Neutrophil (primary cell): ENCODE measurements at regions not wholly inside any gene's neighbourhood (a gene's known extent, or its start where the extent isn't known, plus 50 kb on each side); places are given as distances from the start of the nearest gene placed in this dataset.

Source experiments
- H3K27ac ChIP-seq: fragments of 200-600 bp; sonication (generic); 2 replicates; pipeline ENCODE4 v1.5.1; 2016; ENCODE audit warnings: mild to moderate bottlenecking, moderate library complexity
- H3K27me3 ChIP-seq: fragments of 200-600 bp; sonication (generic); 2 replicates; pipeline ENCODE4 v1.6.0; 2016; ENCODE audit warnings: mild to moderate bottlenecking
- H3K36me3 ChIP-seq: fragments of 200-600 bp; sonication (generic); 2 replicates; pipeline ENCODE4 v1.5.1; 2017
- H3K4me1 ChIP-seq, 2 experiments: fragments of 200-600 bp in 1 of 2; sonication (generic) in 1 of 2; 1 replicate in 1 of 2; 2 replicates in 1 of 2; pipeline versions ENCODE4 v1.5.1 to v1.6.1; 2013 to 2016; ENCODE audit warnings: low read depth in 1 of 2, low read length in 1 of 2, mild to moderate bottlenecking in 1 of 2, moderate library complexity in 1 of 2; ENCODE audit not compliant: control insufficient read depth in 1 of 2, insufficient read depth in 1 of 2
- H3K4me3 ChIP-seq, 2 experiments: fragments of 200-600 bp in 1 of 2; sonication (generic) in 1 of 2; 1 replicate in 1 of 2; 2 replicates in 1 of 2; pipeline ENCODE4 v1.5.1; 2013 to 2016; ENCODE audit warnings: low read depth in 1 of 2, low read length in 1 of 2, mild to moderate bottlenecking in 1 of 2, moderate library complexity in 1 of 2
- H3K9me3 ChIP-seq: fragments of 200-600 bp; sonication (generic); 2 replicates; pipeline ENCODE4 v1.5.1; 2016
- CTCF ChIP-seq: fragments of 200-600 bp; sonication (generic); IDR thresholded peaks from 2 replicates; pipeline ENCODE4 v1.5.1; 2016; ENCODE audit warnings: antibody characterized with exemption

GRCh38 chr2:223141606-223142005, 89.6 kb downstream of the KCNE4 start:
- no peak for TF ChIP-seq CTCF
- Histone ChIP-seq H3K4me3 (no peak overlapping the region), H3K36me3 (no peaks in the 10 kb centered on the region), H3K4me1 (no peaks in the 10 kb centered on the region), H3K27me3 (peaks cover 4% of the 10 kb centered on the region), H3K9me3 (no peaks in the 10 kb centered on the region), H3K27ac (no peak overlapping the region)

- Histone ChIP-seq H3K27ac (no peak overlapping the region), H3K27me3 (peaks cover 4% of the 10 kb centered on the region), H3K36me3 (no peaks in the 10 kb centered on the region), H3K9me3 (no peaks in the 10 kb centered on the region), H3K4me3 (no peak overlapping the region), H3K4me1 (no peaks in the 10 kb centered on the region)
- TF ChIP-seq CTCF = no peak
Measured at GRCh38 chr2:223142118-223142517, 90.1 kb downstream of the KCNE4 start.

GRCh38 chr2:223147431-223147830, 95.4 kb downstream of the KCNE4 start:
- H3K27ac ChIP-seq = no peak overlapping the region
- no peaks in the 10 kb centered on the region for H3K36me3 ChIP-seq
- H3K4me1 ChIP-seq = no peaks in the 10 kb centered on the region
- H3K27me3 ChIP-seq = no peaks in the 10 kb centered on the region
- no peak for TF ChIP-seq CTCF
- H3K9me3 ChIP-seq = no peaks in the 10 kb centered on the region
- no peak overlapping the region for H3K4me3 ChIP-seq

GRCh38 chr2:223148516-223148915, 96.5 kb downstream of the KCNE4 start:
- Histone ChIP-seq H3K4me3 (no peak overlapping the region), H3K9me3 (no peaks in the 10 kb centered on the region), H3K36me3 (no peaks in the 10 kb centered on the region), H3K27ac (no peak overlapping the region), H3K27me3 (no peaks in the 10 kb centered on the region), H3K4me1 (no peaks in the 10 kb centered on the region)
- TF ChIP-seq CTCF = no peak

GRCh38 chr2:223155956-223156355, 104.0 kb downstream of the KCNE4 start:
- no peak overlapping the region for H3K4me3 ChIP-seq
- H3K36me3 ChIP-seq = no peaks in the 10 kb centered on the region
- no peaks in the 10 kb centered on the region for H3K9me3 ChIP-seq
- TF ChIP-seq CTCF = no peak
- no peaks in the 10 kb centered on the region for H3K27me3 ChIP-seq
- no peaks in the 10 kb centered on the region for H3K4me1 ChIP-seq
- H3K27ac ChIP-seq = no peak overlapping the region

GRCh38 chr2:223161873-223162458, 110.0 kb downstream of the KCNE4 start:
- no peaks in the 10 kb centered on the region for H3K9me3 ChIP-seq
- H3K27me3 ChIP-seq = no peaks in the 10 kb centered on the region
- no peak overlapping the region for H3K27ac ChIP-seq
- no peaks in the 10 kb centered on the region for H3K36me3 ChIP-seq
- H3K4me3 ChIP-seq = no peak overlapping the region
- H3K4me1 ChIP-seq = no peaks in the 10 kb centered on the region
- TF ChIP-seq CTCF = no peak
